ENCODE measurements at regions not wholly inside any gene's neighbourhood (a gene's known extent, or its start where the extent isn't known, plus 50 kb on each side); places are given as distances from the start of the nearest gene placed in this dataset.

GRCh38 chr5:61609840-61610677 lies 278.0 kb downstream of the ZSWIM6 start:
- no peak overlapping the region for H3K4ac ChIP-seq (ENCODE audit: low read length)
- peaks cover 9 to 15% of the 10 kb centered on the region in 2 donors for H3K4me1 ChIP-seq (ENCODE audit: control insufficient read depth in 2 of 2, insufficient read depth in 1 of 2, low read depth in 1 of 2, low read length in 2 of 2)
- peak overlapping the region; percentile 54 for H2AFZ ChIP-seq (ENCODE audit: low read length)
- no peaks in the 10 kb centered on the region for H3K27me3 ChIP-seq (ENCODE audit: control insufficient read depth in 3 of 3, insufficient read depth in 3 of 3, low read depth in 1 of 3, low read length in 3 of 3)
- no peak for DNase-seq (ENCODE audit: low spot score)
- H4K8ac ChIP-seq (ENCODE audit: low read depth, low read length) = no peak overlapping the region
- H3K79me1 ChIP-seq (ENCODE audit: low read depth, low read length) = no peaks in the 10 kb centered on the region
- no peak overlapping the region for H2BK5ac ChIP-seq (ENCODE audit: low read length)
- no peak overlapping the region for H2BK12ac ChIP-seq (ENCODE audit: low read length)
- H4K91ac ChIP-seq (ENCODE audit: low read depth, low read length, poor library complexity) = no peak overlapping the region
- H3K14ac ChIP-seq (ENCODE audit: low read length) = no peak overlapping the region
- no peak overlapping the region for H3K9ac ChIP-seq (ENCODE audit: low read depth, low read length, poor library complexity)
- H3K4me3 ChIP-seq (ENCODE audit: low read length in 2 of 2) = no peak overlapping the region
- no peak overlapping the region for H3K4me2 ChIP-seq (ENCODE audit: insufficient read depth, low read length, poor library complexity, severe bottlenecking)
- no CpG with 5 or more reads among the region's 9 CpGs for WGBS, 2 donors (ENCODE audit: extremely low coverage in 2 of 2, insufficient read length in 2 of 2, insufficient replicate concordance in 1 of 2)
- H2BK120ac ChIP-seq (ENCODE audit: low read depth, low read length) = no peak overlapping the region
- no peaks in the 10 kb centered on the region for H3K9me3 ChIP-seq (replicated peaks in 1 of 2; ENCODE audit: control insufficient read depth in 2 of 2, insufficient read depth in 1 of 2, low read depth in 1 of 2, low read length in 2 of 2)
- no peak overlapping the region for H3K23ac ChIP-seq (ENCODE audit: low read depth, low read length, poor library complexity)
- no peak overlapping the region for H2BK15ac ChIP-seq (ENCODE audit: low read length)
- no peaks in the 10 kb centered on the region for H3K36me3 ChIP-seq (replicated peaks in 1 of 2; ENCODE audit: control insufficient read depth in 2 of 2, insufficient read depth in 2 of 2, low read length in 2 of 2)
- H3K18ac ChIP-seq (ENCODE audit: low read length) = no peak overlapping the region
- H3K27ac ChIP-seq (replicated peaks; ENCODE audit: low read length) = no peak overlapping the region
- no peak overlapping the region for H2AK5ac ChIP-seq (ENCODE audit: low read depth, low read length)

DNA sequence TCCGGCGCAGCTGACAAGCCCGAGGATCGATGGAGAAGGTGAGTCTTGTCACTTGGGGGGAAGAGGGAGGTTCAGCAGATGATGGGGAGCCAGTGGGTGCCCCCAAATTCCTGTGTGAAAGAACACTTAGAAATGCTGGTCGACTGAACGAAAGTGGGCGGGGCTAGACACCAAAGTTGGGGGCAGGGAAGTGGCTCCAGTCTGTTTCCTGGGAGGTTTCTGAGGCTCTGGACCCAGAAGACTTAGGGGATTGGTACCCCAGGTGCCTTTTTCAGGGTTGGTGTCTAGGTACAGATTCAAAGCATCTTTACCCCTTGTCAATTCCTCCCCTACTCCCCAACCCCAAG lies 278.6 kb downstream of the ZSWIM6 start:
- H3K9ac ChIP-seq (ENCODE audit: low read depth, low read length, poor library complexity) = no peak overlapping the region
- no peak overlapping the region for H3K4me2 ChIP-seq (ENCODE audit: insufficient read depth, low read length, poor library complexity, severe bottlenecking)
- H2BK120ac ChIP-seq (ENCODE audit: low read depth, low read length) = no peak overlapping the region
- no peak overlapping the region for H2BK5ac ChIP-seq (ENCODE audit: low read length)
- H2BK12ac ChIP-seq (ENCODE audit: low read length) = no peak overlapping the region
- no peak overlapping the region for H2BK15ac ChIP-seq (ENCODE audit: low read length)
- no peaks in the 10 kb centered on the region for H3K79me1 ChIP-seq (ENCODE audit: low read depth, low read length)
- H4K91ac ChIP-seq (ENCODE audit: low read depth, low read length, poor library complexity) = no peak overlapping the region
- H2AFZ ChIP-seq (ENCODE audit: low read length) = peak overlapping the region; percentile 54
- no peak overlapping the region for H3K4me3 ChIP-seq (ENCODE audit: low read length in 2 of 2)
- whole genome bisulfite sequencing, 2 donors (ENCODE audit: extremely low coverage in 2 of 2, insufficient read length in 2 of 2, insufficient replicate concordance in 1 of 2) = no CpG with 5 or more reads among the region's 7 CpGs
- peaks cover 5 to 15% of the 10 kb centered on the region in 2 donors for H3K4me1 ChIP-seq (ENCODE audit: control insufficient read depth in 2 of 2, insufficient read depth in 1 of 2, low read depth in 1 of 2, low read length in 2 of 2)
- H3K27me3 ChIP-seq (ENCODE audit: control insufficient read depth in 3 of 3, insufficient read depth in 3 of 3, low read depth in 1 of 3, low read length in 3 of 3) = no peaks in the 10 kb centered on the region
- H3K9me3 ChIP-seq (replicated peaks in 1 of 2; ENCODE audit: control insufficient read depth in 2 of 2, insufficient read depth in 1 of 2, low read depth in 1 of 2, low read length in 2 of 2) = no peaks in the 10 kb centered on the region
- H3K4ac ChIP-seq (ENCODE audit: low read length) = no peak overlapping the region
- H3K23ac ChIP-seq (ENCODE audit: low read depth, low read length, poor library complexity) = no peak overlapping the region
- H3K27ac ChIP-seq (replicated peaks; ENCODE audit: low read length) = no peak overlapping the region
- H3K14ac ChIP-seq (ENCODE audit: low read length) = no peak overlapping the region
- no peak overlapping the region for H3K18ac ChIP-seq (ENCODE audit: low read length)
- no peak overlapping the region for H2AK5ac ChIP-seq (ENCODE audit: low read depth, low read length)
- no peak overlapping the region for H4K8ac ChIP-seq (ENCODE audit: low read depth, low read length)
- H3K36me3 ChIP-seq (replicated peaks in 1 of 2; ENCODE audit: control insufficient read depth in 2 of 2, insufficient read depth in 2 of 2, low read length in 2 of 2) = no peaks in the 10 kb centered on the region
- no peak for DNase-seq (ENCODE audit: low spot score)

GRCh38 chr5:61612431-61612830 lies 280.4 kb downstream of the ZSWIM6 start:
- H4K8ac ChIP-seq (ENCODE audit: low read depth, low read length) = no peak overlapping the region
- no peak overlapping the region for H3K18ac ChIP-seq (ENCODE audit: low read length)
- no peaks in the 10 kb centered on the region for H3K9me3 ChIP-seq (replicated peaks in 1 of 2; ENCODE audit: control insufficient read depth in 2 of 2, insufficient read depth in 1 of 2, low read depth in 1 of 2, low read length in 2 of 2)
- H2BK15ac ChIP-seq (ENCODE audit: low read length) = no peak overlapping the region
- no peak overlapping the region for H3K23ac ChIP-seq (ENCODE audit: low read depth, low read length, poor library complexity)
- H3K27ac ChIP-seq (replicated peaks; ENCODE audit: low read length) = no peak overlapping the region
- no peaks in the 10 kb centered on the region for H3K79me1 ChIP-seq (ENCODE audit: low read depth, low read length)
- no peak overlapping the region for H3K14ac ChIP-seq (ENCODE audit: low read length)
- no peak overlapping the region for H3K4ac ChIP-seq (ENCODE audit: low read length)
- peaks cover 4 to 15% of the 10 kb centered on the region in 2 donors for H3K4me1 ChIP-seq (ENCODE audit: control insufficient read depth in 2 of 2, insufficient read depth in 1 of 2, low read depth in 1 of 2, low read length in 2 of 2)
- H3K9ac ChIP-seq (ENCODE audit: low read depth, low read length, poor library complexity) = no peak overlapping the region
- no peak overlapping the region for H3K4me3 ChIP-seq (ENCODE audit: low read length in 2 of 2)
- no peak overlapping the region for H2AK5ac ChIP-seq (ENCODE audit: low read depth, low read length)
- DNase-seq (ENCODE audit: low spot score) = no peak
- no peak overlapping the region for H4K91ac ChIP-seq (ENCODE audit: low read depth, low read length, poor library complexity)
- H3K36me3 ChIP-seq (replicated peaks in 1 of 2; ENCODE audit: control insufficient read depth in 2 of 2, insufficient read depth in 2 of 2, low read length in 2 of 2) = no peaks in the 10 kb centered on the region
- H2BK5ac ChIP-seq (ENCODE audit: low read length) = no peak overlapping the region
- no peaks in the 10 kb centered on the region for H3K27me3 ChIP-seq (ENCODE audit: control insufficient read depth in 3 of 3, insufficient read depth in 3 of 3, low read depth in 1 of 3, low read length in 3 of 3)
- H3K4me2 ChIP-seq (ENCODE audit: insufficient read depth, low read length, poor library complexity, severe bottlenecking) = no peak overlapping the region
- WGBS, 2 donors (ENCODE audit: extremely low coverage in 2 of 2, insufficient read length in 2 of 2, insufficient replicate concordance in 1 of 2) = no CpG with 5 or more reads among the region's 8 CpGs
- H2BK12ac ChIP-seq (ENCODE audit: low read length) = no peak overlapping the region
- no peak overlapping the region for H2AFZ ChIP-seq (ENCODE audit: low read length)
- H2BK120ac ChIP-seq (ENCODE audit: low read depth, low read length) = no peak overlapping the region

- no CpG with 5 or more reads among the region's 6 CpGs for WGBS, 2 donors (ENCODE audit: extremely low coverage in 2 of 2, insufficient read length in 2 of 2, insufficient replicate concordance in 1 of 2)
Observed at GRCh38 chr5:61613679-61614078, 281.6 kb downstream of the ZSWIM6 start.

More at GRCh38 chr5:61613679-61614078, 281.6 kb downstream of the ZSWIM6 start:
- no peak for DNase-seq (ENCODE audit: low spot score)
- Histone ChIP-seq H2AK5ac (ENCODE audit: low read depth, low read length) (no peak overlapping the region), H3K14ac (ENCODE audit: low read length) (no peak overlapping the region), H3K9ac (ENCODE audit: low read depth, low read length, poor library complexity) (no peak overlapping the region), H3K27me3 (ENCODE audit: control insufficient read depth in 3 of 3, insufficient read depth in 3 of 3, low read depth in 1 of 3, low read length in 3 of 3) (no peaks in the 10 kb centered on the region), H2AFZ (ENCODE audit: low read length) (no peak overlapping the region), H2BK5ac (ENCODE audit: low read length) (no peak overlapping the region), H3K23ac (ENCODE audit: low read depth, low read length, poor library complexity) (no peak overlapping the region), H3K4me2 (ENCODE audit: insufficient read depth, low read length, poor library complexity, severe bottlenecking) (no peak overlapping the region), H3K27ac (replicated peaks; ENCODE audit: low read length) (no peak overlapping the region), H2BK120ac (ENCODE audit: low read depth, low read length) (no peak overlapping the region), H3K4me3 (ENCODE audit: low read length in 2 of 2) (no peak overlapping the region), H4K91ac (ENCODE audit: low read depth, low read length, poor library complexity) (no peak overlapping the region), H3K9me3 (replicated peaks in 1 of 2; ENCODE audit: control insufficient read depth in 2 of 2, insufficient read depth in 1 of 2, low read depth in 1 of 2, low read length in 2 of 2) (no peaks in the 10 kb centered on the region), H3K79me1 (ENCODE audit: low read depth, low read length) (no peaks in the 10 kb centered on the region), H3K4me1 (ENCODE audit: control insufficient read depth in 2 of 2, insufficient read depth in 1 of 2, low read depth in 1 of 2, low read length in 2 of 2) (peaks cover 4 to 15% of the 10 kb centered on the region in 2 donors), H3K36me3 (replicated peaks in 1 of 2; ENCODE audit: control insufficient read depth in 2 of 2, insufficient read depth in 2 of 2, low read length in 2 of 2) (no peaks in the 10 kb centered on the region), H3K4ac (ENCODE audit: low read length) (no peak overlapping the region), H3K18ac (ENCODE audit: low read length) (no peak overlapping the region), H2BK12ac (ENCODE audit: low read length) (no peak overlapping the region), H2BK15ac (ENCODE audit: low read length) (no peak overlapping the region), H4K8ac (ENCODE audit: low read depth, low read length) (no peak overlapping the region)
